B cell (primary cell): ENCODE measurements at regions not wholly inside any gene's neighbourhood (a gene's known extent, or its start where the extent isn't known, plus 50 kb on each side); places are given as distances from the start of the nearest gene placed in this dataset.

Experiments
- EZH2 ChIP-seq: IDR thresholded peaks from 2 replicates; pipeline ENCODE4 v1.6.1; 2012; ENCODE audit warnings: borderline replicate concordance, low read depth, mild to moderate bottlenecking, moderate library complexity, low read length; ENCODE audit not compliant: insufficient read depth, poor library complexity, severe bottlenecking
- TF ChIP-seq, protein P1 (sequence below): fragments of 200-600 bp; IDR thresholded peaks from one replicate; pipeline ENCODE4 v1.8.0; 2022; ENCODE audit warnings: antibody characterized with exemption, mild to moderate bottlenecking

DNA sequence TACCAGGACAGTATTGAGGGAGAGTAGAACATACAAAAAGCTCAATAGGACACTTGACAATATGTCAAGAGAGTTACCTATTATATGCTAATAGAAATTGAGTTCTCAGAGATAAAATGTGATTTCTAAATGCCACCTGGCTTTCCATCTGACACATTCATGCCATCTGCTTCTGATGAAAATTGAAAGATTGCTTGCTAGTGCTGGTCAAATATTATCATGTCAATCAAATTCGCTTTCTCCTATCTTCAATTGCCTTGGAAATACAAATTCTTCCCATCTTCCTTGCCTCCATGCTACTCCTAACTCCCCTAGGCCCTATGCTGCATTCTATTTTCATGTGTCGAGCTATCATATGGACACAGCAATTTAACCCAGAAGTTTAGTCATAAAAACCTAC is 1076.9 kb downstream of the ARAP2 start:
- TF ChIP-seq, protein P1, sequence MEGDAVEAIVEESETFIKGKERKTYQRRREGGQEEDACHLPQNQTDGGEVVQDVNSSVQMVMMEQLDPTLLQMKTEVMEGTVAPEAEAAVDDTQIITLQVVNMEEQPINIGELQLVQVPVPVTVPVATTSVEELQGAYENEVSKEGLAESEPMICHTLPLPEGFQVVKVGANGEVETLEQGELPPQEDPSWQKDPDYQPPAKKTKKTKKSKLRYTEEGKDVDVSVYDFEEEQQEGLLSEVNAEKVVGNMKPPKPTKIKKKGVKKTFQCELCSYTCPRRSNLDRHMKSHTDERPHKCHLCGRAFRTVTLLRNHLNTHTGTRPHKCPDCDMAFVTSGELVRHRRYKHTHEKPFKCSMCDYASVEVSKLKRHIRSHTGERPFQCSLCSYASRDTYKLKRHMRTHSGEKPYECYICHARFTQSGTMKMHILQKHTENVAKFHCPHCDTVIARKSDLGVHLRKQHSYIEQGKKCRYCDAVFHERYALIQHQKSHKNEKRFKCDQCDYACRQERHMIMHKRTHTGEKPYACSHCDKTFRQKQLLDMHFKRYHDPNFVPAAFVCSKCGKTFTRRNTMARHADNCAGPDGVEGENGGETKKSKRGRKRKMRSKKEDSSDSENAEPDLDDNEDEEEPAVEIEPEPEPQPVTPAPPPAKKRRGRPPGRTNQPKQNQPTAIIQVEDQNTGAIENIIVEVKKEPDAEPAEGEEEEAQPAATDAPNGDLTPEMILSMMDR, result no peak
- TF ChIP-seq EZH2, result no peak
